OCI-LY7 (cell line): ENCODE measurements at regions not wholly inside any gene's neighbourhood (a gene's known extent, or its start where the extent isn't known, plus 50 kb on each side); places are given as distances from the start of the nearest gene placed in this dataset.

Experiments
- EZH2phosphoT487 ChIP-seq: fragments of 200-600 bp; sonication (generic); IDR thresholded peaks from 2 replicates; pipeline ENCODE4 v1.6.1; 2018; ENCODE audit warnings: low read depth, borderline replicate concordance, mild to moderate bottlenecking, mixed run types, antibody characterized with exemption, low read length, moderate library complexity, mixed read lengths
- TF ChIP-seq, protein P1 (sequence below): fragments of 200-600 bp; sonication (generic); conservative IDR thresholded peaks from 2 replicates; pipeline ENCODE4 v1.5.1; 2014; ENCODE audit warnings: mild to moderate bottlenecking, antibody characterized with exemption, low read length, moderate library complexity, mixed read lengths

DNA sequence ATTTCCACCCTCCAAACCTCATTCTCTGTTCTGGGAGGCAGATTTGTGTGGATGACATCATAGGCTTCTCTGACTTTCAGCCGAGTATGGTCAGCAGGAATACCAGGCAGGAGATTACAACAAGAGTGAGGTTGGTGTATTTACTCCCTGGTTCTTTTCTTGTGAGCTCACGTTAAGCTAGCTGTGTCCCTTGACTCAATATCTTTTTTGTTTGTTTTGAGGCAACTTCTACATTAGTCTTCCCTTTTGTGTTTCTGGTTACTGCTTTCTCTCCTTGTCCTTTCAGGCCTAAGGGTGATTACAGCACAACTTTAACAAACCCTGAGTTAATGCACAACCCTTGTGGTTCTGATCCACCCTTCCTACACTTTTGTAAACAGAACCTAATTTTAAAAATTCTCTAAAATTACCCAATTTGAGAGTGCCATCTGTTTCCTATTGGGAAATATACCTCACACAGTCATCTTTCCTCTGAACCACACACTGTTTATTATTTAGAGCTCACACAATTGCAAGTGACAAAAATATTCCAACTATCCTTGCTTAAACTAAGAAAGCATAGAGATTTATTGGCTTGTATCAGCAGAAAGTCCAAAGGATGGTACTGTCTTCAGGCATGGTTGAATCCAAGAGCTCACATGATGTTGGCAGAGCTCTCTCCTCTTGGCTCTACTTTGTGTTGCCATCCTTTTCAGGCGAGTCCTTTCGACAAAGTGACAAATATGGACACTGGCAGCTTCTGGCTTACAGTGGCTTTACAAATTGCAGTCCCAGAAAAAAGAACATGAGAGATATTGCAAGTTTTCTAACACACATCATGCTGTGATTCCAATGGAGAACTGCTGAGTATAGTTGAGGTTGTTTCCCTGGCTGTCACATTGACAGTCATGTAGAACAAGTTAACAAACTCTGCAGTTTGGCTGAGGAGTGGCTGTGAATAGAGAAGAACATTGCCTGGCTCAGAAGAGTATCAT, 150.5 kb upstream of the DDIT4L start:
- TF ChIP-seq, protein P1, sequence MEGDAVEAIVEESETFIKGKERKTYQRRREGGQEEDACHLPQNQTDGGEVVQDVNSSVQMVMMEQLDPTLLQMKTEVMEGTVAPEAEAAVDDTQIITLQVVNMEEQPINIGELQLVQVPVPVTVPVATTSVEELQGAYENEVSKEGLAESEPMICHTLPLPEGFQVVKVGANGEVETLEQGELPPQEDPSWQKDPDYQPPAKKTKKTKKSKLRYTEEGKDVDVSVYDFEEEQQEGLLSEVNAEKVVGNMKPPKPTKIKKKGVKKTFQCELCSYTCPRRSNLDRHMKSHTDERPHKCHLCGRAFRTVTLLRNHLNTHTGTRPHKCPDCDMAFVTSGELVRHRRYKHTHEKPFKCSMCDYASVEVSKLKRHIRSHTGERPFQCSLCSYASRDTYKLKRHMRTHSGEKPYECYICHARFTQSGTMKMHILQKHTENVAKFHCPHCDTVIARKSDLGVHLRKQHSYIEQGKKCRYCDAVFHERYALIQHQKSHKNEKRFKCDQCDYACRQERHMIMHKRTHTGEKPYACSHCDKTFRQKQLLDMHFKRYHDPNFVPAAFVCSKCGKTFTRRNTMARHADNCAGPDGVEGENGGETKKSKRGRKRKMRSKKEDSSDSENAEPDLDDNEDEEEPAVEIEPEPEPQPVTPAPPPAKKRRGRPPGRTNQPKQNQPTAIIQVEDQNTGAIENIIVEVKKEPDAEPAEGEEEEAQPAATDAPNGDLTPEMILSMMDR: no peak
- no peak for TF ChIP-seq EZH2phosphoT487
